GM18505 (cell line): ENCODE measurements at regions not wholly inside any gene's neighbourhood (a gene's known extent, or its start where the extent isn't known, plus 50 kb on each side); places are given as distances from the start of the nearest gene placed in this dataset.
"Not testable (repeated sequence)": the region's sequence is repeated elsewhere in the genome, so short reads cannot be mapped to it uniquely, and the experiment has no call there.

Experiments used
- ATAC-seq: cut with Tn5 transposase; IDR thresholded peaks from one replicate; pipeline ENCODE4 v1.9.1; 2021; ENCODE audit not compliant: unreplicated experiment
- POLR2A ChIP-seq: IDR thresholded peaks from 4 replicates; pipeline ENCODE4 v1.6.1; 2011; ENCODE audit warnings: borderline replicate concordance; ENCODE audit not compliant: insufficient read depth, insufficient read length; ENCODE audit errors: extremely low read depth

DNA sequence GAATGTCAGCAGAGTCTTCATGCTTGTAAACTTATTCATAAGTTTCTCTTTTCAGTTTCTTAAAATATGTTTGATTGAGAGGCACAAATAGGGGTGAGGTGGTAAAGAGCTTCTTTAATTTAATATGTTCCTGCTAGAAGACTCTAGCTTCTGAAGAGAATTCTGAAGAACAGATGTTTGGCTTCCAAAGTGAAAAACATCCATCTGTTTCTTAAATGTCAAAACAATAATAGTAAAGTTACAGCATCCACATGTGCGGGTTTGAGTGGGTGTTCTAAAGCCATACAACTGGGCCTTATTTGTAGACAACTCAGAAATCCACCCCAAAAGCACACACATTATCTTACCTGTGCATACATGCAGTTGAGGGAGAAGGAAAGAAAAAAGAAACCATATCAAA, 144.0 kb upstream of the ADGRL4 start:
- ATAC-seq: no peak
- no peak for TF ChIP-seq POLR2A

DNA sequence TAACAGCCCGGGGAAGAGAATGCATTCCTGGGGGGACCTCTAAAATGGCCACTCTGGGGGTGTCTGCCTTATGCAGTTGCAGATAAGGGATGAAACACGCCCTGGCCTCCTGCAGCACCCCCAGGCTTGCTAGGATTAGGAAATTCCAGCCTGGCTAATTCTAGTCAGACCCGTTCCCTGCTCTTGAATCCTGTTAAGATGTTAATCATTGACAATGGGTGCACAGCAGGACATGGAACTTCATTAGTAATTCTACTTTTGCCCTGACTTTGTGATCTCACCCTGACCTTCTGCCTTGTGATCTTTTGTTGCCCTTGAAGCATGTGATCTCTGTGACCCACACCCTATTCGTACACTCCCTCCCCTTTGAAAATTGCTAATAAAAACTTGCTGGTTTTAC, 131.7 kb upstream of the ADGRL4 start:
- ATAC-seq: not testable (repeated sequence)

DNA sequence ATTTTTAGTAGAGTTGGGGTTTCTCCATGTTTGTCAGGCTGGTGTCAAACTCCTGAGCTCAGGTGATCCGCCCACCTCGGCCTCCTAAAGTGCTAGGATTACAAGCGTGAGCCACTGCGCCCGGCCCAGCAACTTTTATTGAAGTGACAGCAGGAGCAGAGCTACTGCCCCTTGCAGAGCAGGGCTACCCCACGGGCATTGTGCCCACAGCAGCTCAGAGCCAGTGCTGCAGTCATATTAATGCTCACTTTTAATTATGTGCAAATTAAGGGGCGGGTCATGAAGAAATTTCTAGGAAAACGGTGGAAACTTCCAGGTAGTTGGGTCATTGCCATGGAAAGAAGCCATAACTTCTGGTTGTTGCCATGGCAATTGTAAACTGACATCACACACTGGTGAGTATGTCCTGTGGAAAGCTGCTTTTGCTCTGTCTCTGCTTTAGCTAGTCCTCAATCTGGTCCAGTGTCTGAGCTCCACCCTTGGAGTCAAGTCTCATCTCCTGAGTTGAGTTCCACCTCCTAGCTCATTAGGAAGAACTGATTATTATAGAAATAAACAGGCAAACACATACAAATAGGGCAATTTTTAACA, 127.3 kb upstream of the ADGRL4 start:
- no peak for TF ChIP-seq POLR2A
- no peak for ATAC-seq

DNA sequence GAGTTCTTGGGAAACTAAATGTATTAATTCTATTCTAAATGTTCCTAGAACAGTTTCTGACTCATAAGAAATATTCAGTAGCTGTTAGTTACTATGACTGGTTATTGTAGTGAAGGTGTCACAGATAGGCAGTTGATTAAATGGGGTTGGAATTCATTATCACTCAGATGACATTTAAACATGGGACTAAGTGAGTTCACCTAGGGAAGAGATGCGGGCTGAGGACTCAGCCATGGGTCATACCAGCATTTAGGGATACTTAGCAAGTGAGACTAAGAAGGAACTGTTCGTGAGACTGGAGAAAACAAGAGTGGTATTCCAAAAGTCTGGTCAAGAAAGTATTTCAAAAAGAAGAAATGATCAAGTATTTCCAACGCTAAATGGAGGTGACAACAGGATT, 125.1 kb upstream of the ADGRL4 start:
- TF ChIP-seq POLR2A: no peak
- ATAC-seq: no peak

DNA sequence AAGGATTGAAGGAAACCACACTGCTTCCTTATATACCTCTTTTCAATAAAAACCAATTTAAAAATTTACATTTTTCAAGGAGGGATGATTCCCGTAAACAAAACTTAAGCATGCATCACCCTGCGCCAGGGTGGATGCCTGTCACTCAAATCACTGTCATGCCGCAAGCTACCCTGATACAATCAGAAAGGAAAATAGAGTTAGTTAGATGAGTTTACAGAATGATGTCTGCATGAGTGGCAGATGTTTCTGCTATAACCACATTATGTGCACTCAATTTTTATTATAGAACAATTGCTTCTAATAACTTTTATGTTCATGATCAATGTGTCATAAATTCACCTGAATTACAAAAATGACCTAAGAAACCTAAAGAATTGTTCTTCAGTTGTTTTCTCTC, 123.4 kb upstream of the ADGRL4 start:
- ATAC-seq: no peak
- no peak for TF ChIP-seq POLR2A

DNA sequence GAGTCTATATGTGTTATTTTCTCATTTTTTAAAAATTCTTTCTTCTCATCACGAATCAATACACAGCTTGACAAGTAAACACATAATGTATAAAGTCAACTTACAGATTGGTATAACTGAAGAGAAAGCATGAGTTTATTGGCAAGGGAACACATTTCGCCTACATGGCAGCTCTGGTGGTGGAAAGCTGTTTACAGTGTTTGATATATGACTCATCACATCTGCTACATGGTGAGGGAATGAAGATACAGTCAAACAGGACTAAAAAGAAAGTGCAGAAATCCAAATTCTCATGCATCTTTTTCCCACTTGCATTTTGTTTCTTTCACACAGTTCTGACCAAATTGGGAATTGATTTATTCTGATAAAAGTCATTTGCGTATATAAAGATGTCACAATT, 122.2 kb upstream of the ADGRL4 start:
- TF ChIP-seq POLR2A: no peak
- ATAC-seq: no peak

DNA sequence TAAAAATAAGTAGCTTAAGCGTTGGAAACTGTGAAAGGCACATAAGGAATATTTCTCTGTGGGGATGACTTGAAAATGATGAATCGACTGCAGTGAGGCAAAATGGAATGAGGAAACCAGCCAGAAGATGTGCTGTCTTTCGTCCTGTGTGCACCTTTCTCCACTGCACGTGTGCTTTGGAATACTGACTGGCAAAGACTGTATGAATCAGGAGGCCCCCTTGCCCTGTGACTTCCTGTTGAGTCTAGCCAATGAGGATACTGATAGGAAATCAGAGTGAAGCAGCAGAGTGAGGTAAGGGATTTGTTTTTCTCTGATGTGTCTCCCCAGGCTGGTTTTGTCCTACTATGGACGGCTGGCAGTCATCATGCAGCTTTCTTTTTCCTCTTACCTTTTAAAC, 118.2 kb upstream of the ADGRL4 start:
- no peak for ATAC-seq
- TF ChIP-seq POLR2A: no peak

DNA sequence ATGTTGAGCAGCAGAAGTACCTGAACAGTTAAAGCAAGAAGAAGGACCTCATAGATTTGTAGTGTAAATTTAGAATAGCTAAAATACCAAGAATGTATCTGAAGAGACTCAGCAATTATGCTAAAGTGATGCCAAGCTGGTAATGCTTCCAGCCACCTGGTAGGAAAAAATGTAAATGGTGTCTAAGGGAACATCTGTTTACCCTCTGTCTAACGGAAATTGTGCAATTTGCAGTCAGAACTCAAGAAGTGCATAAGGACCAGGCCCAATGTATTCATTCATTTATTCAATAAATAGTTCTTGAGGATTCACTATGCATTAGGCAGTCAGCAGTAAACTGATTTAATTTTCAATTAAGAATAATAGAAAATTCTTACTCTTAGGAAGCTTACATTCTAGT, 116.0 kb upstream of the ADGRL4 start:
- TF ChIP-seq POLR2A: no peak
- no peak for ATAC-seq

DNA sequence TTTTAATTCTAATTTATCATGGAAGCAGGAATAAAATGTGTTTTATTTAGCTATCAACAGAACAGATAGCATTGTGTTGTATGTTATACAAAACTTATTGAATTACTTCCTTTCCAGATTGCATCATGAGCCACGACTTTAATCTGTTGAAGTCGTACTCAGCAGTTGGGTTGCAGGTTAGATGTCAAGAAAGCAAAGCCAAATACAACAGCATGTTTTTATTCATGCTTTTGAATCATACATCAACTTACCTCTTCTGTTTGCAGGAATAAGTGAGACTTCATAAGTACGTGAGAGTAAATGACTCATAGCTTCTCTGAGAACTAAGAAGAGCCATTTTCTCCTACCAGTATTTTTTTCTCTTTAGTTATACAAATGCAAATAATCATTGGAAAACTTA, 110.8 kb upstream of the ADGRL4 start:
- TF ChIP-seq POLR2A: no peak
- no peak for ATAC-seq

DNA sequence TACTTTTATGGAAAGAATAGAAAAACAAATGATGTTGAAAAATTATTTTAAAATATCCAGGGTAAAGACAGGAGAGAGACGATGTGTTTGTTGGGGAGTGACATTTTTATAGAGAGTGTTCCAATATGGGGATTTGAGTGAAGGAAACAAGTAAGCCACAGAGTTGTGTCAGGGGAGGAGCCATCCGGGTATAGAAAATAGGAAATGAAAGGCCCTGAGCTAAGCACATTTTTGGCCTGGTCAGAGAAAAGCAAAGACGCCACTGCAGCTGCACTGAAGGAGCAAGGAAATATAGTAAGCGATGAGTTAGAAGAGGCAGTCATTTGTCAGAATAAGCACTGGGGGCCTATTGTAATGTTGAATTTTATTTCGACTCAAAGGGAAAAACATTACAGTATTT, 107.3 kb upstream of the ADGRL4 start:
- no peak for ATAC-seq
- TF ChIP-seq POLR2A: no peak

DNA sequence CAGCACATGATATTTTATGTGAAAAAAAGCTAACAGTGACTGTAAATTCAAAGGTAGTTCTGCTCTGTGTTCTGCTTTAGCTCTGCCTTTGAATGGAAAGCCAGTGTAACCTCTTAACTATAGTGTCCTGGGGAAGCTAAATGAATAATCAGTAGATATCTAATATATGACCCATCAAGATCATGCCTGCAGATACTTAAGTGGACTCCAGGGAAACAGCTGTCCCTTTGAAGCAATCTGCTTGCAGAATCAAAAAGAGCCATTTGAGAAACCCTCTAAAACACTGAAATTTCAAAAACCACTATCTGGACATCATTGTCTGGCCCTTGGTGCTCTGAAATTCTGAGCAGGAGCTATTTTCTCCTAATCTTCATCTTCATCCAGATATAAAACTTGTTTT, 104.2 kb upstream of the ADGRL4 start:
- no peak for ATAC-seq
- TF ChIP-seq POLR2A: no peak

DNA sequence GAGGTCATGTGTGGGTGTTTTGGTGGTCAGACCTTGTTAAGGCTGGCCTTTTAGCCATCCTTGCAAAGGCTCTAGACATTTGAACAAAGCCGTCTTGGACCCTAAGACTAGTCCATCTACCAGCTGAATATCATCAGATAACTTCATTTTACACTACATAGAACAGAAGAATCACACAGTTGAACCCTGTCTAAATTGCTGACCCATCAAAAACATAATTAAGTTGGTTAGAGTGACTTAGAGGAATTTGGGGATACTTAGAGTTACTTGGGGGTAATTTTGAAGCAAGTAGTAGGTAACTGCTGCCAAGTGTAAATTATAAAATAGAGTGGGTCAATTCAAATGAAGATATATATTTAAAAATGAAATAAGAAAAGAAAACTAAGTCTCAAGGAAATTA, 102.9 kb upstream of the ADGRL4 start:
- no peak for TF ChIP-seq POLR2A
- no peak for ATAC-seq

DNA sequence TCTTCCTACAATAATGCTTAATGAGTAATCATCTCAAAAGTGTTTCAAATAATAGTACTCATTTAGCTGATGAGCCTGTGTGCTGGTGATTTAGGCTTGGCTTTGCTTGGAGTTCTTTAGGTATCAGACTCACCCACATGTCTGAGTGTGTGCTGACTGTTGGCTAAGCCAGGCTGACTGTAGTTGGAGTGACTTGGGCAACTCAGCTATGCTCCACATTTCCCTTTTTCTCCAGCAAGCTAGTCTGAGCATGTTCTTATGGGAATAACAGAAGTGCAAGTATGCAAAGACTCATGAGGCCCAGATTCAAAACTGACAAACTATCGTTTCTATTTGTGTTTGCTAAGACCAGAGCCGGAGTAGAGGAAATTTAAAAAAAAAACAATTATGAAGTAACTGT, 99.0 kb upstream of the ADGRL4 start:
- TF ChIP-seq POLR2A: no peak
- ATAC-seq: no peak

DNA sequence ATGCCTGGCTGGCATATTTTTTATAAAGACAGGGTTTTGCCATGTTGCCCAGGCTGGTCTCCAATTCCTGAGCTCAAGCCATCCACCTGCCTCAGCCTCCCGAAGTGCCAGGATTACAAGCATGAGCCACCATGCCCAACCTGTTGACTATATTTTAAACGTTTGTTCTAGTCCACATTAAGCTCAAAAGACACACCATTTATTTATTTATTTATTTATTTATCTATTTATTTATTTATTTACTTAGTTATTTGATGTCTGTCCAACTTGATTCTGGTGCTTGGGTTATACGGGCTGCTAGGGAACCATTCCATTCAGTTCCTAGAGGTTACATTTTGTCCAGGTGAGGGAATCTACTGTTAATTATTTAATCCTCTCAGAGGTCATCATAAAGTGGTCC, 98.1 kb upstream of the ADGRL4 start:
- ATAC-seq: no peak
- TF ChIP-seq POLR2A: no peak

DNA sequence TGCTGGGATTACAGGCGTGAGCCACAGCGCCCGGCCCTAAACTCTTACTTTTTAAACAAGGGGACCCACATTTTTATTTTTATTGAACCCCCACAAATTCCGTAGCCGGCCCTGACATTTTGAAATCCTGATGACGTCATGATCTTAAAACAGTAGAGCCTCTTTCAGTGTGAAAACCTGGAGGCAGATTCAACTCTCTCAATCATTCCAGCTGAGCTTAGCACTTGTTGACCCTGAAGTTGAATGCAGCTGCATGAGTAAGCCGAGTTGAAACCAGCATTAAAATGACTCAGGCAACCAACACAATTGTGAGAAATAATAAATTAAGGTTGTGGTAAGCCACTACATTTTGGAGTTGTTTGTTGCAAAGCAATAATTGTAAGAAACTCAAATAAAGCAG, 93.9 kb upstream of the ADGRL4 start:
- no peak for ATAC-seq
- TF ChIP-seq POLR2A: no peak

DNA sequence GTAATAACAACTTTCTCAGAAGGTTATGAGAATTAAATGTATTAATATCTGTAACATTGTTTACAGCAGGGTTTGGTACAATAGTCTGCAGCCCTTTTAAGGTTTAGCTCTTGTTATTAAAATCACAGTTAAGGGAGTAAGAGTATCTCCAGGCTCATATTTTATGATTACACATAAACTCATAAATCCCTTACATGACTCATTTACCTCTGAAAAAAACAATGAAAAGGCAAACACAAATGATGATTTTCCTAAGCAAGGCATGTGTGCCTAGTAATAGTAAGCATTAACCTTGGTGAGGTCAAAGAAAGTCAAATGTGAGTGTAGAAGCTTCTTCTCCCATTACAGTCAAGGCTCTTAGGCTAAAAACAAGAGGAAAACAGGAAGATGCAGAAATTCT, 84.5 kb upstream of the ADGRL4 start:
- TF ChIP-seq POLR2A: no peak
- ATAC-seq: no peak

DNA sequence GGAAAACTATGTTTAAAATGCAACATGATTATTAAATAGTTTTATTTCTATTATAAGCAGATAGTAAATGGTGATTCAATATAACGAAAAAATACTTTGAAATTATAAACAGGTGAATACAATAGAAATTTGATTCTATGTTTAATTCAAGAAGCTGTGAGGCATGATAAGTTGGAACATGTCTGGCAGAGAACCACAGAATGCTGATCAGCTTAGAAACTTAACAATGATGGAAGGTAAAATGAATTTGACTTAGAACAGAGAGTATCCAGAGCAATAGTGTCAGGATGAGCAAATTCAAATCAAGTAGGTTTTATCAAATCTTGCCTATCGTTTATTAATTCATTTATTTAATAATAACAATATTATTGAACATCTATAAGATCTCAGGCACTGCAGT, 83.4 kb upstream of the ADGRL4 start:
- TF ChIP-seq POLR2A: no peak
- no peak for ATAC-seq

DNA sequence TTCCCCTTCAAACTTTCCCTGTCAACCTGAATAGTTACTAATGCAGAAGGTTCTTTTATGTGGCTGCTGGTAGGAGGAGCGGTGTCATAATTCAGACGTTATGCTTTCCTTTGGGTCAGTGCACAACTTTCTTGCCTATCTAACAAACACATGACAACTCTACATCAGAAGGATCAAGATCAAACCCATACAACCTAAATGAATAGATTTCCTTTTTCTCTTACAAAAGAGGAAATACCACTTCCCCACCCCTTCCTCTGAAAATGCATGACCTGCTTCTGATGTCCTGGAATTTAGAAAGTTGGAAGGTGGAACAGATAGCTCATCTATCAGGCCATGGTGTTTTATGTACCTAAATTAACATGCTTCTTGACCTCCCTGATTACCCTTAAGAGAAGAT, 75.7 kb upstream of the ADGRL4 start:
- TF ChIP-seq POLR2A: no peak
- no peak for ATAC-seq
